B cell (primary cell): ENCODE measurements at regions not wholly inside any gene's neighbourhood (a gene's known extent, or its start where the extent isn't known, plus 50 kb on each side); places are given as distances from the start of the nearest gene placed in this dataset.

ENCODE experiments used
- EZH2 ChIP-seq: IDR thresholded peaks from 2 replicates; pipeline ENCODE4 v1.6.1; 2012; ENCODE audit warnings: borderline replicate concordance, low read depth, mild to moderate bottlenecking, moderate library complexity, low read length; ENCODE audit not compliant: insufficient read depth, poor library complexity, severe bottlenecking
- TF ChIP-seq, protein P1 (sequence below): fragments of 200-600 bp; IDR thresholded peaks from one replicate; pipeline ENCODE4 v1.8.0; 2022; ENCODE audit warnings: antibody characterized with exemption, mild to moderate bottlenecking

DNA sequence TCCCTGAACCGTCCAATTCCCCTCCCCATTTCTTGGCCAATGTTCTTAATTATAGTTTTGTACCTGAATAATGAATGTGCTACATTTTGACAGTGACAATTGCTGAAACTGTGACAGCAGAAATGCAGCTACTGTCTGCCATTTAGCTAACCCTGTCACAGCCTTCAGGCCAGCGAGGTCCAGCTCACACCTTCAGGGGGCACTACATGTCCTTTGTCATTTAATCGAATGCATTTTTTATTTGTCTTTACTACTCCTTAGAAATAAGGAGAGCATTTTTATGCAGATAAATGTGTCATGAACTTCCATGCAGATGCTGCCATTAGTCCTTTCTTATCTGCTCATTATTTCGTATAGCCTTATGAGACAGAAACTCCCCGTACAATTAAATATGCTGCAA, 159.9 kb downstream of the MZT1 start:
- TF ChIP-seq, protein P1, sequence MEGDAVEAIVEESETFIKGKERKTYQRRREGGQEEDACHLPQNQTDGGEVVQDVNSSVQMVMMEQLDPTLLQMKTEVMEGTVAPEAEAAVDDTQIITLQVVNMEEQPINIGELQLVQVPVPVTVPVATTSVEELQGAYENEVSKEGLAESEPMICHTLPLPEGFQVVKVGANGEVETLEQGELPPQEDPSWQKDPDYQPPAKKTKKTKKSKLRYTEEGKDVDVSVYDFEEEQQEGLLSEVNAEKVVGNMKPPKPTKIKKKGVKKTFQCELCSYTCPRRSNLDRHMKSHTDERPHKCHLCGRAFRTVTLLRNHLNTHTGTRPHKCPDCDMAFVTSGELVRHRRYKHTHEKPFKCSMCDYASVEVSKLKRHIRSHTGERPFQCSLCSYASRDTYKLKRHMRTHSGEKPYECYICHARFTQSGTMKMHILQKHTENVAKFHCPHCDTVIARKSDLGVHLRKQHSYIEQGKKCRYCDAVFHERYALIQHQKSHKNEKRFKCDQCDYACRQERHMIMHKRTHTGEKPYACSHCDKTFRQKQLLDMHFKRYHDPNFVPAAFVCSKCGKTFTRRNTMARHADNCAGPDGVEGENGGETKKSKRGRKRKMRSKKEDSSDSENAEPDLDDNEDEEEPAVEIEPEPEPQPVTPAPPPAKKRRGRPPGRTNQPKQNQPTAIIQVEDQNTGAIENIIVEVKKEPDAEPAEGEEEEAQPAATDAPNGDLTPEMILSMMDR, result no peak
- TF ChIP-seq EZH2, result no peak
